Endometrial microvascular endothelial cells (primary cell): ENCODE measurements at regions not wholly inside any gene's neighbourhood (a gene's known extent, or its start where the extent isn't known, plus 50 kb on each side); places are given as distances from the start of the nearest gene placed in this dataset.
"Not testable (repeated sequence)": the region's sequence is repeated elsewhere in the genome, so short reads cannot be mapped to it uniquely, and the experiment has no call there.

ENCODE experiments used
- in situ Hi-C: cut with HindIII; loops from 2 replicates; pipeline ENCODE4 v1.10.0; 2017; ENCODE audit warnings: low sequenced_read_pairs, low pct_unique_long_range_greater_than_20kb; ENCODE audit errors: inconsistent ontology term

DNA sequence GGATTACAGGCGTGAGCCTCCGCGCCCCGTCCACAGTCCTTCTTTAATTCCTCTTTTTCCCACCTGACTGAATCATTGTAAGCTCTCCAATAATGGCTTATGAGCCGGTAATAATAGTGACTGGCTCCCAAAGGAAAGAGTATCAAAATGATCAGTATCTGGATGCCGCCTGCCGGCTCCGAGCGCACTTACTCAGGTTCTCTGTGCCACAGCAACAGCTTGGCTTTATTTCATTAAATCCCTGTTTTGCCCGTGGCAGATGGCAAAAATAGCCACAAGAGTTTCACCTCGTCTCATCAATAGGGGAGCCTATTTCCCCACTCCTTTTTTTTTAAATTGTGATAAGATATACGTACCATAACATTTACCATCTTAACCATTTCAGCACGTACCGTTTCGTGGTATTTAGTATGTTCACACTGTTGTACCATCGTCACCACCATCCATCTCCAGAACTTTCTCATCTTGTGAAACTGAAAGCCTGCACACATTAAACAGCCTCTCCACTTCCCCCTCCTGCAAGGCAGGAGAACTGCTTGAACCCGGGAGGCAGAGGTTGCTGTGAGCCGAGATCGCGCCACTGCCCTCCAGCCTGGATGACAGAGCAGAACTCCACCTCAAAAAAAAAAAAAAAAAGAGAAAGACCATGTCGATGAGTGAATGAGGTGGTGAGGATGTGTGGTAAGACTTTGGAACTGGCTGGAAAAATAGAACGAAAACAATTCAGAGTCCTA, 80.7 kb upstream of the DLG1 start:
- in situ Hi-C loops, result no loop called here

GRCh38 chr3:197376735-197377555, 78.5 kb upstream of the DLG1 start:
- in situ Hi-C loops, result no loop called here

GRCh38 chr3:197376020-197376419, 77.6 kb upstream of the DLG1 start:
- in situ Hi-C loops, result no loop called here

DNA sequence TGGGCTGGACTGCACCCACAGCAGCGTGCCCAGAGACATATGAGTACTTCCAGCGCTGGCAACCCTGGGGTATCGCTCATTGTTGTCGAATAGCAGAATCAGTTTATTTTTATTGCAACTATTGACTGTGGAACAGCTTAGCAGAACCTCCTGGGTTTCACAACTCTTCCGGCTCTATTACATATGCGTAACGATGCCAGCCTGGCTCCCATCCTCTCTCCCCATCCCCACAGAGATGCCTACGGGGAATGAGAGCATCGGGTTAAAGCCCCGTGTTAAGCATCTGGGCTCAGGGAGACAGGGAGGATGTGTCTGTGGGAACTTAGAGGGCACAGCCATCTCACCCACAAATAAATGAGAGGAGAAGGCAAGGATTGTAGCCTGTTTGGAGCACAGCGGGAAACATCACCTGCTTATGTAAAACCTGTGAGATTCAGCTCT, 76.6 kb upstream of the DLG1 start:
- in situ Hi-C loops, result no loop called here

GRCh38 chr3:197373096-197373495, 74.7 kb upstream of the DLG1 start:
- in situ Hi-C loops, result no loop called here

- in situ Hi-C loops, result no loop called here
These were observed 73.7 kb upstream of the DLG1 start for GRCh38 chr3:197372047-197372661.

GRCh38 chr3:197371591-197372046, 73.2 kb upstream of the DLG1 start:
- in situ Hi-C loops, result no loop called here

DNA sequence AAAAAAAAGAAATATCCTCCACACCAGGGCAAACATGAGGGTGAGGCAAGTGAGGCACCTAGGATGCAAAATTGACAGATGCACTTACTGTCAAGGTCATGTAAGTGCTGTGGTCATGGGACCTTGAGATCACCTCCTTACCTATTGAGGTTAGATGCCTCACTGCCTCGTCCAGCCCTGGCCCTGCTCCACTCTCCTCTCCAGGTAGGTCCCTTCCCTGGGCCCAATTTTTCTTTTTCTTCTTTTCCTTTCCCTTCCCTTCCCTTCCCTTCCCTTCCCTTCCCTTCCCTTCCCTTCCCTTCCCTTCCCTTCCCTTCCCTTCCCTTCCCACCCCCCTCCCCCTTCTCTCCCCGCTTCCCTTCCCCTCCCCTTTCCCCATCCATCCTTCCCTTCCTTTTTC, 71.1 kb upstream of the DLG1 start:
- in situ Hi-C loops, result no loop called here

DNA sequence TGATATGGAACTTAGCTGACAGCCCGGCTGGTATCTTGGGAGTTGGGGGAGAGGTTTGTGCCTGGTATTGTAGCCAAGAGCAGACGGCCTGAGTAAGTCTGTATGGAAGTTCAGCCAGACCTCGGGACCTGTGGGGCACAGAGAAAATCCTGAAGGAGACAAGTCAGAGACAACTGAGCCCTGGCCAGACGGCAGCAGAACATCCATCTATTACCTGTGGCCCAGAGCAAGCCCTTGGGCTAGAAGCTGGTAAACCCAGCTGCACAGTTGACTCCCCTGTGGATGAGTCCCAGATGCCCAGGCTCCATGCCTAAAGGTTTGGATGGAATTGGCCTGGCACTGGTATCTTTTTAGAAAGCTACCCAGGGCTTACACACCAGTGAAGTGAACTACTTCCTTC, 70.4 kb upstream of the DLG1 start:
- in situ Hi-C loops, result no loop called here

GRCh38 chr3:197368330-197368729, 69.9 kb upstream of the DLG1 start:
- in situ Hi-C loops, result no loop called here

DNA sequence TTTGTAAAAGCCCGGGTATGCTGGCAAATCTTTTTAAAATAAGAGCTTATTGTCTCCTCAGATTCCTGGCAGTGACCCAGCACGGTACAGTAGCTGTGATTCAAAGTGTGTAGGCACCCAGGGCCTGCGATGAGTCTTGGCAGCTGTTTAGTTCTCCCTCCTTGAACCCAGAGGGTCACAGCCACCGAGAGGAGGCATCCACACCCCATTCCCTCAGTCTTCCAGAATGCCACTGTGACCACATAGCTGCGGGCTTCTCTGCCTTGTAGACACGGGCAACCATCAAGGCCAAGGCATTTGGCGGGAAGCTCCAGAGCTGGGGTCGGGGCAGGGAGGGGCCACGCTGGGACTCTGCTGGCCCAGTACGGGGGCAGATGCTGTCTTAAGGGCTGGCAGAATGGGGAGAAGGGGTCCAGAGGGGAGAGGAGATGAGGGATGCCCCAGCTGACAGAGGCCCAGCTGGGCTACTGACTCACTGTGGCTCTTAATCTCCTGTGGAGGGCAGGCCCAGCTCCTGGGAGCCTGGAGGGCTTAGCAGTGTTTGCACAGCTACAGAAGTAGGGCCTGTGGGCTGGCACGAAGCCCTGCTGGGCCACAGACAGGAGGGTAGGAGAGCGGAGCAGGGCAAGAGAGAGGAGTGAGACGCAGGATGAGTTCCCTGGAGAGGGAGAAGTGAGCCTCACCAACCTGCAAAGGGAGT, 68.8 kb upstream of the DLG1 start:
- in situ Hi-C loops, result no loop called here

DNA sequence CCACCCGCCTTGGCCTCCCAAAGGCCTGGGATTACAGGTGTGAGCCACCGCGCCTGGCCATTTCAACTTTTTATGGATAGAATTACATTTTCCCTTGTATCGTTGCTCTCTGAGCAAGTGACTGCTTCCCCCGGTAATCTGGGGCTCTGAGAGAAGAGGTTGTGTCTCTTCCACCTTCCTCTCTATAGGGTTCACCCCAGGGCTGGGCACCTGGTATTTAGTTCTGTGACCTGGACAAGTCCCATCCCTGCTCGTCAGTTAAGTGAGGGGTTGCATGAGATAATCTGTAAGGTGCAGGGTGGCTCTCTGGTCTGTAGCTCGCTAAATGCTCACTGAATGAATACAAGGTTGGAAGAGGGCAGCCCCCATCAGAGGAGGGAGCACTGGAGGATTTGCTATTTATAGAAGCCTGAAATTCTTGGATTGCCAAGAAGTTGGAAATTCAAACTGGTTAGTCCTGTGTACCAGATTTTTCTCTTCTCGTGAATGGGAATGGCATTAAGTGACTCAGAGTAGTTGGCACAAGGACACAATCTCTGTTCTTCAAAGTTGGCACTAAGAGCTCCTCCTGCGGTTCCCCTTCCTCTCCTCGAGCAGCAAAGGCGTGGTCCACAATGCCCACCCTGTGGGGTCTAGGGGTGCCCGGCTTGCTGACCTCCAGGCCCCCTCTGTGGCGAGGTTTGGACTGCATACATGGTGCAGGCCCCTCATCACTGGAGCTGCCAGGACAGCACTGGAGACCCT, 68.1 kb upstream of the DLG1 start:
- in situ Hi-C loops, result no loop called here

DNA sequence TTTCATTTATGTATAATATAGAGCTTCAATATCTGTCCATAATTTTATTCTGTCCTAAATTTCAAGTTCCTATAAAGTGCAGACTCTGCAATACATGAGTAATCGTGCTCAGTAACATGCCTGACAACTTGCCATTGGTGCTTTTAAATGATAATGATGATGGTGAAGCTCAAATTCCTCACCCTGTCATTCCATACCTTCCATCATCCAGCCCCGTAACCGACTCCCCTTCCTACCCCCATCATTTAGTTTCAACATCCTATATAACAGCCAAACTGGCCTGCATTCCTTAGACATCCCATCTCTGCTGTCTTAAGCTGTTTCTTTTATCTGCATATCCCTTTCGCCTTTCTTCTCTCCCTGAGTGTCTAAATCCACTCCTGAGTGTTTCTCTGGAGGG, 67.2 kb upstream of the DLG1 start:
- in situ Hi-C loops, result no loop called here

- in situ Hi-C loops, result no loop called here
These were observed 66.1 kb upstream of the DLG1 start for GRCh38 chr3:197364410-197365071.

- in situ Hi-C loops, result no loop called here
These were observed 65.4 kb upstream of the DLG1 start for GRCh38 chr3:197363553-197364409.

- in situ Hi-C loops, result no loop called here
These were observed 63.7 kb upstream of the DLG1 start for GRCh38 chr3:197362081-197362480.

DNA sequence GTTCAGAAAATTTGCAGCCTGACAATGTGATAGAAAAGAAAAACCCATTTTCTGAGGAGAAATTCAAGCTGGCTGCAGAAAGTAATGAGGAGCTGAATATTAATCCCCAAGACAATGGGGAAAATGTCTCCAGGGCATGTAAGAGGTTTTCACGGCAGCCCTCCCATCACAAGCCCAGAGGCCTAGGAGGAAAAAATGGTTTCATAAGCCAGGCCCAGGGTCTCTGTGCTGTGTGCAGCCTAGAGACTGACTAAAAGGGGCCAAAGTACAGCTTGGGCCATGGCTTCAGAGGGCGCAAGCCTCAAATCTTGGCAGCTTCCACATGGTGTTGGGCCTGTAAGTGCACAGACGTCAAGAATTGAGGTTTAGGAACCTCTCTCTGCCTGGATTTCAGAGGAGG, 61.7 kb upstream of the DLG1 start:
- in situ Hi-C loops, result not testable (repeated sequence)
